HG02759 (cell line): ENCODE measurements at regions not wholly inside any gene's neighbourhood (a gene's known extent, or its start where the extent isn't known, plus 50 kb on each side); places are given as distances from the start of the nearest gene placed in this dataset.

Experiments
- ATAC-seq: cut with Tn5 transposase; IDR thresholded peaks from one replicate; pipeline ENCODE4 v1.9.1; 2021; ENCODE audit warnings: mild to moderate bottlenecking, moderate library complexity; ENCODE audit not compliant: unreplicated experiment

- peak; percentile 58 for ATAC-seq
These were observed 55.6 kb downstream of the ZNF281 start for GRCh38 chr1:200354243-200354642.

- no peak for ATAC-seq
These were observed 56.6 kb downstream of the ZNF281 start for GRCh38 chr1:200353232-200353631.

GRCh38 chr1:200351826-200352549 is 57.8 kb downstream of the ZNF281 start:
- ATAC-seq = peak; percentile 71

- no peak for ATAC-seq
These were observed 58.4 kb downstream of the ZNF281 start for GRCh38 chr1:200351425-200351824.

GRCh38 chr1:200346700-200347099 is 63.1 kb downstream of the ZNF281 start:
- ATAC-seq = no peak

GRCh38 chr1:200345520-200345919 is 64.3 kb downstream of the ZNF281 start:
- no peak for ATAC-seq

- no peak for ATAC-seq
These were observed 66.0 kb downstream of the ZNF281 start for GRCh38 chr1:200343874-200344273.

- ATAC-seq = no peak
These were observed 67.1 kb downstream of the ZNF281 start for GRCh38 chr1:200342511-200343311.

- ATAC-seq = no peak
These were observed 71.4 kb downstream of the ZNF281 start for GRCh38 chr1:200338451-200338850.

- no peak for ATAC-seq
These were observed 72.0 kb downstream of the ZNF281 start for GRCh38 chr1:200337831-200338230.

GRCh38 chr1:200337410-200337809 is 72.4 kb downstream of the ZNF281 start:
- no peak for ATAC-seq

GRCh38 chr1:200336901-200337391 is 72.9 kb downstream of the ZNF281 start:
- ATAC-seq = no peak

- ATAC-seq = no peak
These were observed 73.6 kb downstream of the ZNF281 start for GRCh38 chr1:200336101-200336845.

GRCh38 chr1:200334661-200335256 is 75.1 kb downstream of the ZNF281 start:
- no peak for ATAC-seq

- ATAC-seq = no peak
These were observed 76.5 kb downstream of the ZNF281 start for GRCh38 chr1:200333329-200333728.

GRCh38 chr1:200332716-200333115 is 77.1 kb downstream of the ZNF281 start:
- ATAC-seq = no peak

GRCh38 chr1:200330741-200331428 is 79.0 kb downstream of the ZNF281 start:
- ATAC-seq = no peak

GRCh38 chr1:200329208-200329882 is 80.5 kb downstream of the ZNF281 start:
- ATAC-seq = no peak

GRCh38 chr1:200328379-200328778 is 81.5 kb downstream of the ZNF281 start:
- no peak for ATAC-seq

GRCh38 chr1:200323856-200324400 is 85.9 kb downstream of the ZNF281 start:
- ATAC-seq = no peak
